ENCODE measurements at regions not wholly inside any gene's neighbourhood (a gene's known extent, or its start where the extent isn't known, plus 50 kb on each side); places are given as distances from the start of the nearest gene placed in this dataset.

DNA sequence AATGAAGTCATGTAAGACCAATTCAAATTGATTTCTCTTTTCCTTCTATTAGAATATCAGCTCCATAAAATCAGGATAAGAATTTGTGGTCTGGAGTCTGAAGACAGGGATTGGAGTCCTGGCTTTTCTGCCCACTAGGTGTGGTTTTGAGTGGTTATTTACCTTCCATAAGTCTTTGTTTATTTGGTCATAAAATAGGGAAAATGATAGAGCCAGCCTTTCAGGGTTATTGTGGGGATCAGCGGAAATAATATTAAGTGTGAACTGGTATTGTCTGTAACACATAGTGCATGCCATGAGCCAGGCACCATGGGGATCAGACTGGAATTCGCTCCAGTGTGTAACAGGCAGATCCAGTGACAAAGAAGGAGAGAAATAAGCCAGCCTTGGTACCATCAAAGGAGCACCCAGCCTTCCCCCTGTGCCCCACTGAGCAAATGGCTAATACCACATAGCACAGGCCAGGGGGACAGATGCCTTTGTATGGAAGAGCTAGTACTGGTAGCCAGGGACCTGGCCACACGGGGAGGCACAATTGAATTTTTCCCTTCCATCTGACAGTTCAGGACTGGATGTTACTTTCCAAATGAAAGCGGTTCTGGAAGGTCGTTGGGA, 509.7 kb upstream of the PODXL start:
- TF ChIP-seq, protein P1, sequence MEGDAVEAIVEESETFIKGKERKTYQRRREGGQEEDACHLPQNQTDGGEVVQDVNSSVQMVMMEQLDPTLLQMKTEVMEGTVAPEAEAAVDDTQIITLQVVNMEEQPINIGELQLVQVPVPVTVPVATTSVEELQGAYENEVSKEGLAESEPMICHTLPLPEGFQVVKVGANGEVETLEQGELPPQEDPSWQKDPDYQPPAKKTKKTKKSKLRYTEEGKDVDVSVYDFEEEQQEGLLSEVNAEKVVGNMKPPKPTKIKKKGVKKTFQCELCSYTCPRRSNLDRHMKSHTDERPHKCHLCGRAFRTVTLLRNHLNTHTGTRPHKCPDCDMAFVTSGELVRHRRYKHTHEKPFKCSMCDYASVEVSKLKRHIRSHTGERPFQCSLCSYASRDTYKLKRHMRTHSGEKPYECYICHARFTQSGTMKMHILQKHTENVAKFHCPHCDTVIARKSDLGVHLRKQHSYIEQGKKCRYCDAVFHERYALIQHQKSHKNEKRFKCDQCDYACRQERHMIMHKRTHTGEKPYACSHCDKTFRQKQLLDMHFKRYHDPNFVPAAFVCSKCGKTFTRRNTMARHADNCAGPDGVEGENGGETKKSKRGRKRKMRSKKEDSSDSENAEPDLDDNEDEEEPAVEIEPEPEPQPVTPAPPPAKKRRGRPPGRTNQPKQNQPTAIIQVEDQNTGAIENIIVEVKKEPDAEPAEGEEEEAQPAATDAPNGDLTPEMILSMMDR (IDR thresholded peaks at IDR 0.05): no peak
- no peak for TF ChIP-seq POLR2A (IDR thresholded peaks at IDR 0.05)
- TF ChIP-seq EP300 (IDR thresholded peaks at IDR 0.05): no peak
